ENCODE measurements at regions not wholly inside any gene's neighbourhood (a gene's known extent, or its start where the extent isn't known, plus 50 kb on each side); places are given as distances from the start of the nearest gene placed in this dataset.

DNA sequence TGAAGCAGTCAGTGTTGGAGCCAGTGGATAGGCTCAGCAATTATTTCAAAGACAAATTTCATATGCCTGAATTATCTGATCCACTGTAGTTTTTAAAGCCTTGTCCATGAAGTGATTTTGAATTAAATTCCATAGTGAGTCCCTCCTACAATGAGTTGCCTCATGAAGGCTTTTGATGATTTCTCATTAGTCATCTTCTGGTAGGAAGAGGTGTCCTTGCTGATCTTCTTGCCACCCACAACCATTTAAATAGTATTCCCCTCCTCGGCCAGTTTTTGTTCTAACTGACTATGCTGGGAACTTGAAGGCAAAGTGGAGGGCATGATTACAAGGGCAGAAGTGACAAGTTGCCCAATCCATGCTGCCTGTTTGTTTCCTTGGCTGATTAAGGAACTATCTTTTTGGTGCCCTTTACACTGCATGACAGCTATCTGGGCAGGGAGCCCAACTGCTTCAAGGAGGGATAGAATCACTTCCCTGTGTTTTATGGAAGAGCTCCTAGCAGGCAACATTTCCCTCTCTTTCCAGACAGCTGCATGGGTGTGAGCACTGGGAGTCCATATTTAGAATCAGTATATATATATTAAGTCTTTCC is 617.5 kb downstream of the ZPLD1 start:
- no peak for DNase-seq (ENCODE audit: low read depth in 2 of 3, low spot score in 1 of 3)

DNA sequence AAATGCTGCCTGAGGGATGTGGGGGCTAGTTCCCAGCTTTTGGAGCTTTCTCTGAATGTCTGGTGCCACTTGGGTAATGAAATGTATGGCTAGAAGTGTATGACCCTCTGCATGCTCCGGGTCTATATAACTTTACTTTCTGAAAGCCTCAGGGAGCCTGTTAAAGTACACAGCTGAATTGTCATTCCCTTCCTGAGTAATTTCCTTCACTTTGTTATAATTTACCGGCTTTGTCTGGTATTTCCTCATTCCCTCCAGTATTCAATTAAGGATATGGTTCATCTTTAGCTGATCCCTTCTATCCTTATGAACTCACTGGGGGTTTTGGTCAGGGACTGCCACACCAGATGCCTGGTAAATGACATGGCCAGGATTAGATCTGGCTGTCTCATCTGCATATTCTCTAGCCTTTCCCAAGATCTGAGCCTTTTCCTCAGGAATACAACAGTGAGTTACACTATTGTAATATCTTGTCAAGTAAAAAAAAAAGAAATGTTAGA is 620.3 kb downstream of the ZPLD1 start:
- DNase-seq (ENCODE audit: low read depth in 2 of 3, low spot score in 1 of 3), result no peak

DNA sequence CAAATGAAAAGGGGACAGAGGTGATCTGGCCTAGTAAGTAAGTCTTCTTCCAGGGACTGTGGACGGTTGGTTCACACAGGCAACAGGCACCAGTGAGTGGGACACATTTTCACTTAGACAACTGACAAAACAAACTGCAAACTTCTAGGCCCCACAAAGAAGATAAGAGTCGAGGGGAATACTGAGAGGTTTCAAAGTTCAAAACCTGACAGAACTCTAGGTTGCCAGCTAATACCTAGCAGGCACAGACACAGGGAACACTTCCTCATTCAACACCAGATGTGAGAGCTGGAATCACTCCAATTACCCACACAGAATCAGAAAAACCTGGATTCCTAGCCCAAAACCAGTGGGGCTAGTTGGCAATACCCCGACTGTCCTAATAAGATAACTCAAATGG is 621.7 kb downstream of the ZPLD1 start:
- no peak for DNase-seq (ENCODE audit: low read depth in 2 of 3, low spot score in 1 of 3)

DNA sequence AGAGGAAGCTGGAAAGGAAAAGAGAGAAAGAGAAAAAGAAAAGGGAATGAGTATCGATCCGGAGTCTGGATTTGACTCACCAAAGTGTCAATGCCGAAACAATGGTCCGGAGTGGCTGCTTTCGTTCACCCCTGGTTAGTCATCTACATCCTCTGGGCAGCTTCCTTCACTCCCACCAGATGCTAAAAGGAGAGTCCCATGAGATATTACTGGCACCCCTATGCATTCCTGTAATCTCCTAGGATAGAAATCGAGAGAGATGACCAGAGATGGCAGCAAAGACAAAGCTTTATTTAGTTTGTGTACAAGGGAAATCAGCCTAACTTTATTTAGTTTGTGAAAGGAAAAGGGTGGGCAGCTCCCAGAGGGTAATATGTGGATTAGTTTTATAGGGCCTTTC is 622.2 kb downstream of the ZPLD1 start:
- DNase-seq (ENCODE audit: low read depth in 2 of 3, low spot score in 1 of 3), result no peak

DNA sequence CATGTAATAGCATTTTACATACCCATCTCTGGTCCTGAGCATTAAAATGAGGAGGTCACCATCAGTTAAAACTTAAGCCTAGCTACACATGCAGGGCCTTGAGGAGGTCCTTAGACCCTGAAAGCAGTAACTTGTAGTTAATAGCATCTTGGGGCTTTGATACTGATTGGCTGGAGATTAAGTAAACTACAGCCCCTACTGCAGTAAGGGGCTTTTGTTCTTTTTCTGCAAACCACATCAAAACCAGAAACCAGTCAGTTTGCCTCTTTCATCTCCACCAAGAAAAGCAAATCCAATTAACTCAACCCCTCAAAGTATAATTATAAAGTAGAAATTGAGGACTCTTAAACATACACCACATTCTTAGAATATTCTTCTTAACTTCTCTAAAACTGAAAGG is 622.7 kb downstream of the ZPLD1 start:
- no peak for DNase-seq (ENCODE audit: low read depth in 2 of 3, low spot score in 1 of 3)

DNA sequence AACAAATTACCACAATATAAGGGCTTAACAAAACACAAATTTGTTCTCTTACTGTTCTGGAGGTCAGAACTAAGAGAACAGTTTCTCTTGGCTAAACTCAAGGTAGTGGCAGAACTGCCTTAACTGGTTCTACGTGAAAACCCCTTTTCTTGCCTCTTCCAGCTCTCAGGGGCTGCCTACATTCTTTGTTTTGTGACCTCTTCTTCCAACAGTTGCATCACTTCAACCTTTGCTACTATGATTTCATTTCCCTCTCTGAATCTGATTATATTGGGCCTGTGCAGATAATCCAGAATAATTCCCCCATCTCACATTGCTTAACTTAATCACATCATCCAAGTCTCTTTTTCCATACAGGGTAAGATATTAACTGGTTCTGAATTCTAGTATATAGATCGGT is 624.6 kb downstream of the ZPLD1 start:
- DNase-seq (ENCODE audit: low read depth in 2 of 3, low spot score in 1 of 3), result no peak

DNA sequence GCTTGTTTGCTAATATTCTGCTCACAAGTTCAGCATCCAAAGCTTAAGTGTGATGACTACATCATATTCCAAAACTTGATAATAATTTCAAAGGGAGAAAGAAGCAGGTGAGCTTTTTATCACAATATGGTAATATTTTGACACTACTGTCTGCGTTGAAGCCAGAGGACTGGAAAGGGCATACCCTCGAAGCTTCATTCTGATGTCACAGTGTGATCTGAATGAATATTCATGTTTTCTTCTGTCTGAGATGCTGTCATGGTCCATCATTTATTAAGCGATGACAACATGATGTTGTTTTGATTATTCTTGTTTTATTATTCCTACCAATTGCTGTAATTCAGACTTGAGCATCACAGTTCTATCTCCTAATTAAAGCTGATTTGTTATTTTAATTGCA is 625.4 kb downstream of the ZPLD1 start:
- DNase-seq (ENCODE audit: low read depth in 2 of 3, low spot score in 1 of 3), result no peak

DNA sequence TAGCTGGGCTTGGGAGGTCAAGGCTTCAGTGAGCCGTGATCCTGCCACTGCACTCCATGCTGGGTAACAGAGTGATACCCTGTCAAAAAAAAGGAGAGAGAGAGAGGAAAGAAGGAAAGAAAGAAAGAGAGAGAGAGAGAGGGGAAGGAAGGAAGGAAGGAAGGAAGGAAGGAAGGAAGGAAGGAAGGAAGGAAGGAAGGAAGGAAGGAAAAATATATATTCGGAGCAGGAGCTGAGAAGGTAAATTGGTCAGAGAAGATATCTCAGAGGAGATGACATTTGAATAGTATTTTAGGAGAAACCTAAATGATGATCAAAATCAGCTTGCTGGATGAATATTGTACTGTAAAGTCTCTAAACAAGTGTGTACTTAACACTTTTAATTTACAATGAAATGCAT is 633.1 kb downstream of the ZPLD1 start:
- no peak for DNase-seq (ENCODE audit: low read depth in 2 of 3, low spot score in 1 of 3)

DNA sequence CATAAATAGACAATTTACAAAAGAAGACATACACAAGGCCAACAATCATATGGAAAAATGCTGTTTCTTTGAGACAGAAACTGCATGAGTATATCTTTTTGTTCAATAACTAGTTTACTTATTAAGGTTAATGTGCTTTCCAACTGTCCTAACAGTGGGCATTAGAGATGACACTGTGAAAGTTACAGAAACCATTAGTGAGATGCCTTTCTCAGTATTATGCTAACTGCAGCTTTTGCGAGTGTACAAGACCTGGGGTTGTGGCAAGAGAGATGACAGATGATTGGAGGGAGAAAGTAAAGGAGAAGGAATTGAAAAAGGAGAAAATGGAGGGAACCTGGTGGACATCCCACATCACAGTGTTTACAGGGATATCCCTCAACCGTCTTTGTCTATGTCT is 640.5 kb downstream of the ZPLD1 start:
- DNase-seq (ENCODE audit: low read depth in 2 of 3, low spot score in 1 of 3), result no peak

DNA sequence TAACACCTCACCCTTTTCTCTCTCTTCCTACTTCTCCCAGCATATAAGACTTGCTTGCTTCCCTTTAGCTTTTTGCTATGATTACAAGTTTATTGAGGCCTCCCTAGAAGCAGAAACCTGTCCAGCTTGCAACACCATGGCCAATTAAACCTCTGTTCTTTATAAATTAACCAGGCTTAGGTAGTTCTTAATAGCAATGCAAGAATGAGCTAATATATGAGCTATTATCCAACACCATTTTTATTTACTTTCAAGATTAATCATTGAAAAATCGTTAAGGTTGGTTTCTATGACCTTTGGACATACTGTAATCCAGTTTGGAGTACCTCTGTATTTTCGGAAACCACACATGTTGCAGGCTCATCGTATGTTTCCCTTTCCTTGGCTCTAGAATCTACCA is 643.1 kb downstream of the ZPLD1 start:
- no peak for DNase-seq (ENCODE audit: low read depth in 2 of 3, low spot score in 1 of 3)

DNA sequence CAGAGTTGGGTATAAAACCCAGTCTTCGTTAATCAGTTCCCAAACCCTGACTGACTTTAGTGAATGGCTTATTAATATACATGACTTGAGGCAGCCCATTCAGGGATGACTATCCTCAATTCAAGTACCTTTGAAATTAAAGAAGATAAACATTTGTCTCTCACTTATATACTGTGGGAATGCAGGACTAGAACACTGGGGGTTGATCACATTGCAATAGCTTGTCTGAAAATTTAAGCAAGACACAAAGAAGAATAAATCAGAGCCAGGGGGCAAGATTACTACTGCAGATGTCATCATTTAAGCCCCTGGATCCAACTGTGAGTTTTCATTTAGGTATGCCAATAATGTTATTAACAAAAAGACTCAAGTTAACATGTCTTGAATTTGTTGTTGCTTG is 647.7 kb downstream of the ZPLD1 start:
- no peak for DNase-seq (ENCODE audit: low read depth in 2 of 3, low spot score in 1 of 3)

DNA sequence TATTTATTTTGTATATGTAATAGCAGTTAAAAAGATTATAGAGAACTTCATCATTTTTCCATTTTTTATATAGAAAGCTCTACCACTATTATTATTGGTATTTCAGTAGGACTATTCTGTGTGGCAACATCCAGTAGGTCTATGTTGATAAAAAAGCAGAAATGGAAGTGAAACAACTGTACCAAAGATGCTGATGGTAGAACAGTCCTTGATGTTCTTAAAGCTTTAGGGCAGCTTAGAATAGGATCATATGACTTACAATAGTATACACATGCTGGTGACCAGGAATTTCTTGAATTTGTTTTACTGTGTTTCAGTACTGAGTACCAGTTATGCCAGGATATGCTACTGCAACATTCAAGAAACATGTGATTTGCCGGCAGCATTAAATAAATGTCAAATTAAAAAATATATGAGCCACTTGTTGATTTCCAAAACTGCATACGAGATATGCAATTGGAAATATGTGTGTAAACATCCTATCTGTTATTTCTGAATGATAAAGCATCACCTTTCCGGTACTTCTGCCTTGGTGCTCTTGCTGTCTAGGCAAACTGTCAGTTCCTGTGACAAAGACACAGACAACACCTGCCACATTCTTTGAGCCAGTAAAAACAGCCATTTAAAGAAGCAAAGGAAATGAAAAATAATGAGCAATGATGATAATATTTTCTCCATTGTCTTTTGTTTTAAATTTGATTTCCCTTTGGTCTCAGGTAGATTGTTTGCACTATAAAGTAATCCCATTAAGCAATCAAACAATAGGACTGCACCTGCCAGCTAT is 649.2 kb downstream of the ZPLD1 start:
- no peak for DNase-seq (ENCODE audit: low read depth in 2 of 3, low spot score in 1 of 3)

DNA sequence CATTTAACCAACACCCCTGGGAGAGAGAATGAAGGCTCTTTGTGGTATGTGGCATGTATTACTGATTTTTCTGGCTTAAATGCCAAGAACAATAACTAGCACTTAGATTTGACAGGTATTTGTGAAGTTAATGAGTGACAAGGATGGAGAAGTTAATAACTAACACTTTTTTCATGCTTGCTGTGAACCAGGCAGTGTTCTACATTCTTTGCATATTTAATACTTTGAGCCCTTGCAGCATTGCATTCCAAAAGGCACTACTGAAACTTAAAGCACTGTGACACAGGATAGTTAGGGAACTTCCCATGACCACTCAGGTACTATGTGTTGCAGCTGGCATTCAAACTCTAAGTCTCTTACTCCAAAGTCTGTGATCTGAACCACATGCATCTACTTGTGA is 650.6 kb downstream of the ZPLD1 start:
- DNase-seq (ENCODE audit: low read depth in 2 of 3, low spot score in 1 of 3), result no peak

DNA sequence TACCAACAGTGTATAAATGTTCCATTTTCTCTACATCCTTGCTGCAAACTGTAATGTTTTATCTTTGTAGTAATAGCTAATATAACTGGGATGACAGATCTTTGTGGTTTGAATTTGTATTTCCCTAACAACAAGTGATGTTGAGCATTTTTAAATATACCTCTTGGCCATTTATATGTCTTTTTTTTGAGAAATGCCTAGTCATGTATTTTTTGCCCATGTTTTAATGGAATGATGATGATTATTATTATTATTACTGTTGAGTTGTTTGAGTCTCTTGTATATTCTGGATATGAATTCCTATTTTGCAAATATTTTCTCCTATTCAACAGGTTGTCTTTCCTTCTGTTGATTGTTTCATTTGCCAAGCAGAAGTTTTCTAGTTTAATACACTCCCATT is 654.9 kb downstream of the ZPLD1 start:
- DNase-seq (ENCODE audit: low read depth in 2 of 3, low spot score in 1 of 3), result no peak

DNA sequence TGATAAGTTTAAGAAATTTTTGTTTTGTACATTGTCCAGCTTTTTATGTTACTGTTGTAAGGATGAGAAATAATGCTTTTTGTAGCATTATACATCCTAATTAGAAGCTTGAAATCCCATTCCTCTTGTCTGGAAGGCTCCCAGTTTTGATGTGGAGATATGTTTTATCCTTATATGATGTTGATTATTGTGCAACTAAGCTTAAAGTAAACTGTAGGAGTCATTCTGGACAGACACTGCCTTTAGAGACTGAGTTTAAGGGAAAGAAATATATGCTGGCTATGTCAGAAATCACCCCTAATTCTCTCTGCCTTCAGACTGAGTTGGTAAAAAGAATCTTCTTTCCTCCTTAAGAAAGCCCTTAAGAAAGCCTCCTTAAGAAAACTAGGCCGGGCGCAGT is 670.4 kb downstream of the ZPLD1 start:
- no peak for DNase-seq (ENCODE audit: low read depth in 2 of 3, low spot score in 1 of 3)

DNA sequence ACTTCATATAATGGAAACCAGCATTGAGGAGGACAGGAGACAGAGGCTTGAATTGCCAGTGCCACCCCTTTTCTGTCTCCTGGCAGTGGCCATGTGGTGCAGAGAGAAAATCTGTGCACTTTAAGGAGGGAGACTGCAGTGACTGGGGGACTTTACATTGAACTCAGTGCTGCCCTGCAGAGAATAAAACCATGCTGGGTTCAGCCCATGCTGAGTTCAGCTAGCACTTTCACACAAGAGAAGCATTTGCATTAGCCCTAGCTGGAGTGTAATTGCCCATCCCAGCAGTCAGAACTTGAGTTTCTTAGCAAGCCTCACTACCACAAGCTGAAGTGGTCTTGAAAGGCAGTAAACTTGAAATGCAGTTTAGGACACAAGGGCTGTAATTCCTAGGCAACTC is 677.5 kb downstream of the ZPLD1 start:
- no peak for DNase-seq (ENCODE audit: low read depth in 2 of 3, low spot score in 1 of 3)

DNA sequence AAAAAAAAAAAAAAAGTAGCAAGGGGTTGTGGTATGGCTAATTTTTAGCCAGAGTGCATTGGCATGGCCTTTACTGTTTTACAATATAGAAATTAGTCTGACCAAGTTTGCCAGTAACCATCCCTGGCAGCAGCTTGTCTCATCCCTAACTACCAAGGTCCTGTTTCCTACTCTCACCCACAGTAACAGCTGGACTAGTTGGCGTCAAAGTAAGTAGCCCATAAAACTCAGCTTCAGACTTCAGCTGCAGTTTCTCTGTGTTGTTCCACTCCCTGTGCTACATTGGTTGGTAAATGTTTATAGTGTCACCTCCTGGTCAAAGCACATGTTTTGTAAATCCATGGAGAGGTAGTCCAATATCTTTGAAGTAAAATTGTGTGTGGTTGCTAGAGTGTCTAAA is 691.3 kb downstream of the ZPLD1 start:
- no peak for DNase-seq (ENCODE audit: low read depth in 2 of 3, low spot score in 1 of 3)

DNA sequence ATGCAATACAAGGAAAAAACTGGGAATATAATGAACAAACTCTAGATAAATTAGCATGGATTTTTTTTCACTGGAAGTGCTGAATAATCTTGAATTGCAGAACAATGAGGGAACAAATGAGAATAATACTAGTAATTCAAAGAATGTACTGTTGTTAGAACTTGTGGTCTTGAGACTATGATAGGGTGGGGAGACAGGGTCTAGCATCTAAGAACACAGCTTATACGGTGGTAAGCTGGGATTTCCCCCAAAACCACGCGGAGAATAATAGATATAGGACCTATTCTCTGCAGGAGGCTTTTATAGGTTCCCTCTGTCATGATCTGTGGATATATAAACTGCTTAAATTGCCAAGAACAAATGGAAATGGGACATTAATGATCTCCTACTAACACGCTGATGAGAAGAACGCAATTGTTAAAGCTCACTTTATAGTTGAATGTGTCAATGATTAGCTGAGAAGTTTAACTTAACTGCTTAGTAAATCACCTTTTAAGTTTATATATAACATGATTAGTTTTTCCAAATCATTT is 692.3 kb downstream of the ZPLD1 start:
- no peak for DNase-seq (ENCODE audit: low read depth in 2 of 3, low spot score in 1 of 3)

DNA sequence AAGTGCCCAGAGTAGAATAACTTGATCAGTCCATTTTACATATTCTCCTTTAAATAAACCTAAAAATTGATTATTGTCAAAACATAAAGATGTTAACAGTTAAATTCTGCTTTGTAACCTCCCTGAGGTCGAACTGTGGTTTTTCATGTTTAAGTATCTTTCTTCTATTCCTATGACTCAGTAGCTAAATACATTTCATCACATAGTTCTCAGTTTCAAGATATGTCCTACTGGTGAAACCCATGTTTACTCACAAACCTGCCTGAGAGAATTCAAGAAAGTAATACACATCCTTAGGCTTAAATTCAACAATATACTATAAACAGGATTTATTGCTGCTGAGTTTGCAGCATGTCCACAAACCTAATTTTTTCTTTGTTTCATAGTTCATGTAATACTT is 692.9 kb downstream of the ZPLD1 start:
- DNase-seq (ENCODE audit: low read depth in 2 of 3, low spot score in 1 of 3), result no peak

DNA sequence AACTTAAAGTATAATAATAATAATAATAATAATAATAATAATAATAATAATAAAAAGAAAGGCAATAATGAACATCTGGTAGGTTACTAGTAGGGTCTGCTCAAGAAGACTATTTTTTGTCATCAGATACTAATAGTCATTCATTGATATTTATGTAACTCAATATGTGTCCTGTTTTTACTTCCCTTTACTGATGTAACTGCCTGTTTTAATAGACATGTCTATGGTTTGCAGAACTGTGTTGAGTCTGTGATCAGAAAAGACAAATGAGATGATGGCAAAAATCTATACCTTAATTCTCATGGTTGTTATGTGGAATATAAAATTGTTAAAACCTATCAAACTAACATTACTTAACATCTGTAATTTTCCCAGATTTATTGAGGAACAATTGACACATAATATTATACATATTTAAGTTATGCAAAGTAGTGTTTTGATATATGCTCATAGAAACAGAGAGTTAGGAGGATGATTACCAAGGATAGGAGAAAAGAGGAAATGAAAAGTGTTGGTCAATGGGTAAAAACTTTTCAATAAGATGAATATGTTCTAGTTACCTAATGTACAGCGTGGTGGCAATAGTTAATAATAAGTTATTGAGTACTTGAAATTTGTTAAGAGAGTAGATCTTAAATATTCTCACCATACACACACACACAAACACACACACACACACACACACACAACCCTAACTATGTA is 699.4 kb downstream of the ZPLD1 start:
- no peak for DNase-seq (ENCODE audit: low read depth in 2 of 3, low spot score in 1 of 3)

DNA sequence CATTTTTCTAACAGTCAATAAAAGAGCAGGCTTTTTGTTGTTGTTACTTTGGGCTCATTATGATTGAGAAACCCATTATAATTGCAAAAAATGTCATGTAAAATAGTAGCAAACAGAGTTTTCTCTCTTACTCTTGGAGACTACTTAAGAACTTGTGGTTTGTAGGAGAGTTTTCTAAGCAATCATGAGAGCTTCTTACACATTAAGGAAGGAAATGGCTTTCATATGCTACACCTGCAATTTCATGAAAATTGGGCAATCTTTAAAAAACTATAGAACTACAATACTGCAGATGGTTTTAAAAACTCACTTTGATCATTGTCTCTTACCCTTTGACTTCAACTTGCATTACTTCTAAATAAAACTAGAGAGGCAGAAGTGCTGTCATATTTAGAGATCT is 701.8 kb downstream of the ZPLD1 start:
- DNase-seq (ENCODE audit: low read depth in 2 of 3, low spot score in 1 of 3), result no peak

DNA sequence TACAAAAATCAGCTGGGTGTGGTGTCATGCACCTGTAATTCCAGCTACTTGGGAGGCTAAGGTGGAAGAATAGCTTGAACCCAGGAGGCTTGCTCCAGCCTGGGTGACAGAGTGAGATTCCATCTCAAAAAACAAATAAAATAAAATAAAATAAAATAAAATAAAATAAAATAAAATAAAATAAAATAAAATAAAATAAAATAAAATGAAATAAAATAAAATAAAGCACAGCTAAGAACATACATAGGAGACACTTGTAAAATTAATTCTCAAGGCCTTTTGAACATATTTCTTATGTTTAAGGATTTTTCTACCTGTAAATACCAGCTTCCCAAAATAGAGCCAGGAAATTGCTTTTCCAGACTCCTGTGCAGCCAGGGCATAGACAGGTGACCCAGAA is 703.0 kb downstream of the ZPLD1 start:
- DNase-seq (ENCODE audit: low read depth in 2 of 3, low spot score in 1 of 3), result no peak

Measured in stimulated activated CD4-positive, alpha-beta T cell treated with anti-CD3 and anti-CD28 coated beads, Interleukin-12 subunit alpha, Interleukin-12 subunit beta, amount 100 ng/mL, for 48 hours (primary cell).